ENCODE measurements at regions not wholly inside any gene's neighbourhood (a gene's known extent, or its start where the extent isn't known, plus 50 kb on each side); places are given as distances from the start of the nearest gene placed in this dataset.

- TF ChIP-seq CTCF (IDR thresholded peaks at IDR 0.05; ENCODE audit: borderline replicate concordance): no peak
- Histone ChIP-seq H3K4me1 (no peaks in the 10 kb centered on the region), H3K27ac (replicated peaks) (no peak overlapping the region), H3K36me3 (no peaks in the 10 kb centered on the region), H3K27me3 (ENCODE audit: low read depth) (no peaks in the 10 kb centered on the region), H3K9me3 (replicated peaks) (no peaks in the 10 kb centered on the region), H3K4me3 (no peak overlapping the region)
- intact Hi-C loops (cut with micrococcal nuclease): no loop called here
- DNase-seq: no peak
These were observed 458.6 kb upstream of the JARID2 start for GRCh38 chr6:14787250-14787649.

GRCh38 chr6:14787677-14788076, 458.2 kb upstream of the JARID2 start:
- Histone ChIP-seq H3K36me3 (no peaks in the 10 kb centered on the region), H3K27ac (replicated peaks) (no peak overlapping the region), H3K4me1 (no peaks in the 10 kb centered on the region), H3K9me3 (replicated peaks) (no peaks in the 10 kb centered on the region), H3K27me3 (ENCODE audit: low read depth) (no peaks in the 10 kb centered on the region), H3K4me3 (no peak overlapping the region)
- no peak for DNase-seq
- no peak for TF ChIP-seq CTCF (IDR thresholded peaks at IDR 0.05; ENCODE audit: borderline replicate concordance)
- intact Hi-C loops (cut with micrococcal nuclease): no loop called here

GRCh38 chr6:14789996-14790395, 455.9 kb upstream of the JARID2 start:
- TF ChIP-seq CTCF (IDR thresholded peaks at IDR 0.05; ENCODE audit: borderline replicate concordance): no peak
- intact Hi-C loops (cut with micrococcal nuclease): no loop called here
- no peaks in the 10 kb centered on the region for H3K27me3 ChIP-seq (ENCODE audit: low read depth)
- H3K27ac ChIP-seq (replicated peaks): no peak overlapping the region
- no peaks in the 10 kb centered on the region for H3K36me3 ChIP-seq
- H3K9me3 ChIP-seq (replicated peaks): no peaks in the 10 kb centered on the region
- no peaks in the 10 kb centered on the region for H3K4me1 ChIP-seq
- no peak overlapping the region for H3K4me3 ChIP-seq
- no peak for DNase-seq

- Histone ChIP-seq H3K9me3 (replicated peaks) (no peaks in the 10 kb centered on the region), H3K4me3 (no peak overlapping the region), H3K27me3 (ENCODE audit: low read depth) (no peaks in the 10 kb centered on the region), H3K27ac (replicated peaks) (no peak overlapping the region), H3K36me3 (no peaks in the 10 kb centered on the region), H3K4me1 (no peaks in the 10 kb centered on the region)
- TF ChIP-seq CTCF (IDR thresholded peaks at IDR 0.05; ENCODE audit: borderline replicate concordance): no peak
- DNase-seq: no peak
- intact Hi-C loops (cut with micrococcal nuclease): no loop called here
These were observed 454.9 kb upstream of the JARID2 start for GRCh38 chr6:14790976-14791375.

- Histone ChIP-seq H3K4me3 (no peak overlapping the region), H3K27ac (replicated peaks) (no peak overlapping the region), H3K4me1 (no peaks in the 10 kb centered on the region), H3K27me3 (ENCODE audit: low read depth) (no peaks in the 10 kb centered on the region), H3K9me3 (replicated peaks) (no peaks in the 10 kb centered on the region), H3K36me3 (no peaks in the 10 kb centered on the region)
- no peak for TF ChIP-seq CTCF (IDR thresholded peaks at IDR 0.05; ENCODE audit: borderline replicate concordance)
- intact Hi-C loops (cut with micrococcal nuclease): no loop called here
- DNase-seq: no peak
These were observed 454.3 kb upstream of the JARID2 start for GRCh38 chr6:14791526-14791925.
